ENCODE measurements at regions not wholly inside any gene's neighbourhood (a gene's known extent, or its start where the extent isn't known, plus 50 kb on each side); places are given as distances from the start of the nearest gene placed in this dataset.
"Not testable (repeated sequence)": the region's sequence is repeated elsewhere in the genome, so short reads cannot be mapped to it uniquely, and the experiment has no call there.

DNA sequence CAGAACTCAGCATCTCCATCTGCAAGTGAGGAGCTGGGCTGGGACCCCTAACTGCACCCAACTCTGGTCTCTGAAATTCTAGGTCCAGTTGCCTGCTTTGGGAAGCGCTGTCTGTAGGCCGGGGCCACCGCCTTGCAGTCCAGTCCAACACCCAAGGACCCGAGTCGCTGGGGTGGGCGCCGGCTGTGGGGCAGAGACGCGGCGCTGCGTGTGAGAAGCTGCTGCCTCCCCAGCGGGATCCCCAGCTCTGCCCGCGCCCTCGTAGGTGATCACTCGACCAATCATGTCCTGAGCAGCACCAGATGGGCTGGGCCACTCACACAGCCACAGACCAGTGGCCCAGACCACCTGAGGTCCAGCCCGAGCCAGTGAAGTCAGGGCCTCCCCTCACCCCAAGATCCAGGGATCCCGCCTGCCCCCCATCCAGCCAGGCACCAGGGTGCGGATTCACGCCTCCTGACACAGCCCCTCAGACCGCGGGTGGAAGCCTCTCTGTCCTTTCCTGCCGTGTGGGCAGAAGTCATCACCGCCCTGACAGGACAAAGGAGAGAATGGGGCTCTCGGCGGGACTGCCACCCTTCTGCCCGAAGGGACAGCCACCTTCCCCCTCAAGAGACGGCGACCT, 67.4 kb upstream of the ADGRA1 start:
- DNase-seq, result no peak

- DNase-seq, result no peak
These were observed 68.1 kb upstream of the ADGRA1 start for GRCh38 chr10:133019651-133020050.

- DNase-seq, result no peak
These were observed 68.5 kb upstream of the ADGRA1 start for GRCh38 chr10:133019191-133019590.

DNA sequence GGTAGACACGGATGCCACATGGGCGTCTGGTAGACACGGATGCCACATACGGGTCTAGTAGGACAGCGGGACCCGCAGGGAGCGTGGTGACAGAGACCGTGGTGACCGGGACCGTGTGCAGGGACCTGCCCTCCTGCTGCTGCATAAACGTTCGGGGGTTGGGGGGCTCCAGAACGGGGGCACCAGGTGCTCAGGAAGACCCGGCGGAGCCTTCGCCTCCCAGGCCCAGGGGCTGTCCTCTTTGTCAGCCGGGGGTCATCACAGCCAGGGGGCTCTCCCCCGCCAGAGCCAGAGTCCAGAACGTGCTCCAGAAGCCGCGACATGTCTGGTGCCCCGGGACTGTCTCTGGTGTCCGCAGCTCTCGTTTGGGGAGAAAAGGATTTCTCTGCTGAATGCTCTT, 69.2 kb upstream of the ADGRA1 start:
- no peak for DNase-seq

DNA sequence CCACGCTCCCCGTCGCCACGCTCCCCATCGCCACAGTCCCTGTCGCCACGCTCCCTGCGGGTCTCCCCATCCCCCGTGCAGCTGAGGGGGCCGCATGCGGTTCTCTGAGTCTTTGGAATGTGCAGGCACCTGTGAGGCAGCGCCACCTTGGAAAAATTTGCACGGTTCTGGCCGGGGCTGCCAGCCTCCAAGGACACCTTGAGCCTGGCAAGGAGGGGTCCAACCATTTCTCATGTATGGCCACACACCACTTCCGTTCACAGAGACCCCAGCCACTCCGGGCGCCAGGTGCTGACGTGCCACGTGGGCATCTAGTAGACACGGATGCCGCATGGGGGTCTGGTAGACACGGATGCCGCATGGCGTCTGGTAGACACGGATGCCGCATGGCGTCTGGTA, 70.5 kb upstream of the ADGRA1 start:
- no peak for DNase-seq

- no peak for DNase-seq
These were observed 71.1 kb upstream of the ADGRA1 start for GRCh38 chr10:133016493-133017202.

DNA sequence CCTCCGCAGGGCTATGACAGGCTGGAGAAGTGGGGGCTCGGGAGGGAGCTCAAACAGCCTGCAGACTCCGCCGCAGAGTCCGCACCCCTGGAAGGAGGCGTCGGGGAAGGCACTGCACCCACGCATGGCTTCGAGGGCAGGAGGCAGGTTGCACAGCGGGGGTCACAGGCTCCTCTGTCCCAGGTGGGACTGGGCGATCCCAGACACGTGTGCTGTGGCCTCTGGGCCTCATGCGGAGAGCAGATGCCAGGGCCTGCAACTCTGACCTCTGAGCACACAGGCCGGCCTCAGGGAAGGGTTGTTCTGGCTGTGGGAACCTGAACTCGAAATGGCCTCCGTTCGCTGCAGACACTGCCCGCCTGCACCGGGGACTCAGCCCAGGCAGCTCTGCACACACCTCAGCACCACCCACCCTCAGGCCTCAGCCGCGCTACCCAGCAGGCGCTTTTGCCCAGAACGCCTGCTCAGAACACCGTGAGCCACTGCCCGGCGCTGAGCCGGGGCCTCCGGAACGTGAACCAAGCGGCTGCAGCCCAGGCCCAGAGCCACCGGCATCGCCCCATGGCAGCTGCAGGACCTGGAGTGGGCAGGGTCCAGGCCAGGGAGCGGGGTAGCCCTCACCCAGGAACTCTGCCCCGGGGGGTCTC, 71.8 kb upstream of the ADGRA1 start:
- DNase-seq, result no peak

- DNase-seq, result no peak
These were observed 72.4 kb upstream of the ADGRA1 start for GRCh38 chr10:133015321-133015720.

DNA sequence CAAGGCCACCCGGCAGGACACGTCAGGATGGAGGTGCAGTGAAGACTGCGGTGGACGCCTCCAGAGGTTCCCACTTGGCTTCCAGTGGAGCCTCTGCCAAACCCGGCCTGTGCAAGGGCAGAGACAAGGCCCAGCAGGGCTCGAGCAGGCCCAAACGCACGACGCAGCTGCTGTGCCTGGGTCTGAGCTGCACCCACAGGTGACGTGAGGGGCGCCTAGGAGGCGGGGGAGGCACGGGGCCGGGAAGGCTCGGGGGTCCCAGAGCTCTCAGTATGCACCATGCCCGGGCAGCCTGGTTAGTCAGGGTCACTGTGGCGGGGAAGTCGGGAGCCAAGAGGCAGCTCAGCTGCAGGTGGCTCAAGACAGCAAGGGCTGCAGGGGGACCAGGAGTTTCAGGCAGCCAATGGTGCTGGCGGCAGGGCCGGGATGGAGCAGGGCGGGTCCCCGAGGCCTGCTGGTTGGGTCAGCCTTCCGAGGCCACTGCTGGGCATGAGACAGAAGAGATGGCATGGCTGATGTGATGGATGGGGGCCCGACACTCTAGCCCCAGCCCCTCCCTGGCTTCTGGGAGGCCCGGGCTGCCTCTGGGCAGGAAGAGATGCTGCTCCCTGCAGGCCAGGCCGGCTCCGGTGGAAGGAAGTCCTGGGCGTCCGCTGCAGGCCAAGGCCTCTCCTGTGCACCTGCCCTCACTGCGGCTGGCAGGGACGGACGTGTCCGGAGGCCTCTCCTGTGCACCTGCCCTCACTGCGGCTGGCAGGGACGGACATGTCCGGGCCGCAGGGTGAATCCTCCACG, 72.2 kb upstream of the CFAP46 start:
- no peak for DNase-seq

GRCh38 chr10:133013463-133013862, 71.1 kb upstream of the CFAP46 start:
- DNase-seq, result no peak

- no peak for DNase-seq
These were observed 70.4 kb upstream of the CFAP46 start for GRCh38 chr10:133012573-133013359.

GRCh38 chr10:133011882-133012281, 69.5 kb upstream of the CFAP46 start:
- DNase-seq, result no peak

- not testable (repeated sequence) for DNase-seq
These were observed 69.0 kb upstream of the CFAP46 start for GRCh38 chr10:133011393-133011792.

- DNase-seq, result not testable (repeated sequence)
These were observed 68.4 kb upstream of the CFAP46 start for GRCh38 chr10:133010843-133011179.

GRCh38 chr10:133010095-133010842, 67.9 kb upstream of the CFAP46 start:
- no peak for DNase-seq

DNA sequence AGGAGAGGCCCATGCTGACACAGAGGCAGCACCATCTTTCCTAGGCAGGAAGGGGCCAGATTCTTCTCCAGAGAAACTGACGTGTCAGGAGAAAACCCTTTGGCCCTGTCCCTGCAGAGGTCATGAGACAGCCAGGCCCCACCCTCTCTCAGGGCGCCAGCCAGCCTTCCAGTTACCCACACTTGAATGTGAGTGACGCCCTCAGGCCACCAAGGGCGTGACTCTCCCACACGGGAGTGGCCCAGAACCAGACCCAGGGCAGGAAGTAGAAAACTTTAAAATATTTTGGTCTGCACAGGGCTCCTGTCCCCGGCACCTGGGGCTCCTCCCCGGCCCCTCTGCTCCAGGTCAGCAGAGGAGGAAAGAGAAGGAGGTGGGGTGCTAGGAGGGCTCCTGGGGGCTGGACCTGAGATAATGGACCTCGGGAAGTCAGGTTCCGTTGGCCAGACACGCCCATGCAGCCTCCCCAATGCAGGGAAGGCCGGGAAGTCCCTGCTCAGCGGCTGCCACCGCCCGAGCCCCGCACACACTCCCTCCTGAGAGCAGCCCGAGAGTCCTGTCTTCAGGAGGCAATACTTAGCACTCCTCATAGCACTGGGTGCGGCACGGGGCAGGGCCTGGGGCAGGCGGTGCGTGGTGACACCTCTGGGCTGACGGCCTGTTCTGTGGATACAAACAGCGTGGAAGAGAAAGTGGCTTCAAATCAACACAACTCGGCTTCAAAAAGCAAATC, 67.0 kb upstream of the CFAP46 start:
- no peak for DNase-seq

GRCh38 chr10:133008736-133009135, 66.4 kb upstream of the CFAP46 start:
- no peak for DNase-seq

DNA sequence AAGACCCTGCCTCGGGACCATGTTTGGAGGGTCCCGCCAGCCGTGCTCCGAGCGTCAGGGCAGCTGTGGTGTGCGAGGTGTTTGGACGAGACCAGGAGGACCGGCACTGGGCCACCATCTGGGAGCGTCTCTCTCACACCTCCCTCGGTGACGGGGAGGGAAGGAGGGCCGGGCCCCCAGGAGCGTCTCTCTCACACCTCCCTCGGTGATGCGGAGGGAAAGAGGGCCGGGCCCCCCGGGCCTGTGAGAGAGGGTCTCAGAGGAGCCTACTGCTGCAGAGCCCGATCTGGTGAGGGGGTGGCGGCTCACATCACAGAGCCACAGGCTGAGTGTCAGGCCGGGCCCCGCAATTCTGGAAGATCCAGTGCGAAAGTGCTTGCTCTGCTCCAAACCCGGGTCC, 65.8 kb upstream of the CFAP46 start:
- no peak for DNase-seq

GRCh38 chr10:133007360-133007858, 65.0 kb upstream of the CFAP46 start:
- no peak for DNase-seq

- no peak for DNase-seq
These were observed 64.4 kb upstream of the CFAP46 start for GRCh38 chr10:133006806-133007205.
